ENCODE measurements at regions not wholly inside any gene's neighbourhood (a gene's known extent, or its start where the extent isn't known, plus 50 kb on each side); places are given as distances from the start of the nearest gene placed in this dataset.

DNA sequence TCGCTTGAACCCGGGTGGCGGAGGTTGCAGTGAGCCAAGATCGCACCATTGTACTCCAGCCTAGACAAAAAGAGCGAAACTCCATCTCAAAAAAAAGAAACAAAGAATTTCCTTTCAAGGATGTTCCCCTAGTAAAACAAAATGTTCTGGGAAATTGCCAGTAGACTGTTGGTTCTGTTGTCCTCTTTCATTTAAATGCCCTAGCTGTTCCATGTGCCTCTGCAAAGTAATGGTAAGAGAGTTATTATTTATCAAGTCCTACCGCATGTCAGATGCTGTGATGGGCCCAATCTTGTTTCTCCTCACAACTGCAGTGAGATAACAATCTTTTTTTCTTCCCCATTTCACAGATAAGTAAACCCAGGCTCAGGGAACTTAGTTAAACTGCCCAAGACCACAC lies 254.3 kb upstream of the TPM1 start:
- no peak for DNase-seq

DNA sequence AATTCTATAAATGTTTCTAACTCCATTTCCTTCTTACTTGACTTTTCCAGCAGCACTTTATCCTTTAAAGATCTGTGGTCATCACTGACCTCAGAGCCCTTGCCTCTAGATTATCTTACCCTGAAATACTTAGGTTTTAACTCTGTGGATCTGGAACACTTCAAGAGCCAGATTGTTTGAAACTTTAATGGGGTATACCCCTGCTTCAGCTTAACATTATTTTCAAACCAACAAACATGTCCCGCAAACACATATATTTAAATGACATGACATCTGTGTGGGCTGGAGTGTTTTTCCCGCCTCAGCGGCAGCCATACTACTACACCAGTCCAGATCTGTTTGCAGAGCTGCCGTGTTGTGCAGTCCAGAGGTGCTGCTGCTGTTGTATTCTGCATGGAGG lies 252.0 kb upstream of the TPM1 start:
- no peak for DNase-seq

DNA sequence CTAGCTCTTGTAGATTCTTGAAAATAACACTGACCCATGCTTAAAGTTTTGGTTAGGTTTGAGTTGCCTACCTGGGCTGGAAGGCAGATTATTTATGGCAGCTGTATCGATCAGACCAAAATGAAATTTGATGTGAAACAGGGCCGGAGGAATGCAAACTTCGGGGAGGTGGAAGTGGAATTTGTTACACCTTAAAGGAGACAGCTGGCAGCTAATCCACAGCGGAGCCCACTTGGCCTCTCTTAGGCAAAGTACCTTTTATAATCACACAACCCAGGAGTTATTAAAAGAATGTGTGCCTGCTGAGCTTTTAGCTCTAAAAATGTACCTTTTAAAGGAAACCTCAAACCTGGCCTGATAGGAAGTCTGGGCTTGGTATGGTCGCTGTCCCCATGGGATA lies 250.9 kb upstream of the TPM1 start:
- no peak for DNase-seq

DNA sequence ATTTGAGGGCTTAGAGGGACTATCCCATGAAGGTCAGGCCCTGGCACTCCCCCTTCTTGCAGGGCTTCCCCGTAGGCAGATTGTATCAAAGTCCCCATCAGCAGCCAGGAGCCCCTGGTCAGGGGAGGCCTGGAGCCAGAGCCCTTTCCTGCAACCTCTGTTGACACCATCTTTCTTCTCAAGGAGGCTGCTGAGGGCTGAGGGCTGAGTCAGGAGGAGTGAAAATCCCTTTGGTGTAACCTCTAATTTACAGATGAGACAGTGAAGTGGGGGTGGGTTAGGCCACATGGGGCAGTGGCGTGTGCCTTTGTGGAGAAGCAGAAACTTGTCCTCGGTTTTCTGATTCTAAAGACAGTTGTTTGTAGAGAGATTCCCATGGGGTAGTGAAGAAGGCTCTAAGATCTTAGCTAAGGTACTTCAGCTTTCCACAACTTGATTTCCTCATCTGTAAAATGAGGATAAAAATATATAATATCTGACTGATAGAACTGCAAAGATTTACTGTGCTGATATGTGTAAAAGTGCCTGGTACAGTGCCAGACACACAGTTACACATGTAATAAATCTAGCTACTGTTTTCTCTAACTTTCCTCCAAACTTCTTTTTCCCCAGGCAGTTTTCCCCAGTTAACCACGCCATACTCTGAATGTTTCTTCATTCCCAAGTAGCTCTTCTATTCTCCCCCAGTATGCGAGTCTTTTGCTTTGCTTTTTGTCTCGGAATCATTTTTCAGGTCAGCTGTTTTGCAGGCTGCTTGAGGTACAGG lies 249.4 kb upstream of the TPM1 start:
- no peak for DNase-seq

DNA sequence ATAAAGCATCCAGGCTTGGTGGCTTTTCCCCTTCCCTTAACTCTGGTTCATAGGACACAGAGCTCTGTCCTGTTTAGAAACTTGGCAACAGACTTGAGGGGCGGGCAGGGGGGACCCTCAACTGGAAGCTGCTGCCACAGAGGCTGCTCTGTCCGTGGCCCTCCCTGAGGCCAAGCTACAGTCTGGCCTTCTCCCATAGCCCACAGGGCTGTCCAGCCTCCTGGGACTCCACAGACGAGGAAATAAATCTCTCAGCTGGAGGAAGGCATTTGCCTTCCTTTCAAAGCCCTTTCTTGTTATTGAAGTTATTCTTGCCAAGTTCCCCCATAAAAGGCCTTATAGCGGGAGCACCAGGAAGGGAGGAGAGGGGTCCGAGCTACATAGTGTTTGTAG lies 248.8 kb upstream of the TPM1 start:
- DNase-seq, result no peak

DNA sequence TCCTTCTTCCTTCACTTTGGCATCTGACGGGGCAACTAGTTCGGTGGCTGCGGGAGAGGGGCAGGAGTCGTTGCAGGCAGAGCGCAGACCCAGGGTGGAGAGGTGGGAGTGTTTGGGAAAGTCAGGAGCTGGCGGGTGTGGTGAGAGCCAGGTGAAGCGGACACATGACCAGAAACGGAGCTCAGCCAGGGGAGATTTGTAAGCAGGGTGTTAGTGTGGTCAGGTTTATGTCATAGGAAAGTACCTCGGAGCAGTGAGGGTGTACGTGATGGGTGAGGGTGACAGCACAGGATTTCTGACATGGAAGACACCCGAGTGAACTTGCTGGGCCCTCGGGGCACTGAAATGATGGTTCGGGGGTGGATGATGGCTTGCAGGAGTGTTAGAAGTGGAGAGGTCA lies 247.4 kb upstream of the TPM1 start:
- DNase-seq, result no peak

DNA sequence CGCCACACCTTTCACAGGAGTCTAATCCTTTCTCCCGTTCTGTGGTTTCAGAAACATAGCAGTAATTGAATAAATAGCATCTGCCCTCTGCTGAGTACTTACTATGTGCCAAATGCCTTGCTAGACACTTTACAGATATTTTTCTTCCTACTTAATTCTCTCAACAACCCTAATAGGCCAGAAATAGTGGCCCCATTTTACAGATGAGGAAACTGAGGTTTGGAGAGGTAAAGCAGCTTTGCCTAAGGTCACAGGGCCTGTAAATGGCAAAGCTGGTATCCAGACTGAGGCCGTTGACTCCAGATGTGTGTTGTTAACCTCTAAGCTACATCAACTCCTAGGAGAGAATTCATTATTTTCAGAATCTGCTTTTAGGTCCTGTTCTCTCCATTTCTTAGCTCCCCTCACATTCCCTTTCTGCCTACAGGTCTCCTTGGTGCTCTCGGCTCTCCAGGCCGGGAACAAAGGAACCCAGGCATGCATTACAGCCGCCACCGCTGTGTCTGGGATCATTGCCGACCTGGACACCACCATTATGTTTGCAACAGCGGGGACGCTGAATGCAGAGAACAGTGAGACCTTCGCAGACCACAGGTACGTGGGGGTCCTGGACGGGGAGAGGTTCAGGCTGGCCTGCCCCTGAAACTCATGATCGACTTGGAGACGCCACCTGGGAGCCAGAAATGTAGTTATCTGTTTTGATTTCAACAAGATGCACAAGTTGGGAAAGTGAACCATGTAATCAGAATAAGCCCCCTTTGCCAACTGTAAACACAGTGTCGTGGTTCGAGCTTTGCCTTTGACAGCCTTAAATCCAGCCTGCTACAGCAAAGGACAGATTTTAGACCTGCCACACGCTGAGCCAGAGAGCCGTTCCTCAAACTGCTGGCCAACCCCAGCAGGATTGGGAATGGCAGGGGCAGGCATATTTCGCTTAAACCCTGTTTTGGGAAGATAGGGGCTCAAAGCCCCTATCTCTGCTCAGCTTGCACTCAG lies 246.5 kb upstream of the TPM1 start:
- no peak for DNase-seq

DNA sequence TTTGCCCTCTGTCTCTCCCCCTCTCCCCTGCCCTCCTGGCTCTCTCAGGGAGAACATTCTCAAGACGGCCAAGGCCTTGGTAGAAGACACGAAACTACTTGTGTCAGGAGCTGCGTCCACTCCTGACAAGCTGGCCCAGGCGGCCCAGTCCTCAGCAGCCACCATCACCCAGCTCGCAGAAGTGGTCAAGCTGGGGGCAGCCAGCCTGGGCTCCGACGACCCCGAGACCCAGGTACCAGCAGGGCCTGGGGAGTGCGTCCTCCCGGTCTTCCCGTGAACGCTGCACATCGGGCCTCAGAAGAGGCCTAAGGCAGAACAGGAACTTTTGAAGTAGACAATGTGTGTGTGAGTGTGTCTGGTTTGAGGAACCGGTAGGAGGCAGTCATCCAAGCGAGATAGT lies 245.4 kb upstream of the TPM1 start:
- no peak for DNase-seq

DNA sequence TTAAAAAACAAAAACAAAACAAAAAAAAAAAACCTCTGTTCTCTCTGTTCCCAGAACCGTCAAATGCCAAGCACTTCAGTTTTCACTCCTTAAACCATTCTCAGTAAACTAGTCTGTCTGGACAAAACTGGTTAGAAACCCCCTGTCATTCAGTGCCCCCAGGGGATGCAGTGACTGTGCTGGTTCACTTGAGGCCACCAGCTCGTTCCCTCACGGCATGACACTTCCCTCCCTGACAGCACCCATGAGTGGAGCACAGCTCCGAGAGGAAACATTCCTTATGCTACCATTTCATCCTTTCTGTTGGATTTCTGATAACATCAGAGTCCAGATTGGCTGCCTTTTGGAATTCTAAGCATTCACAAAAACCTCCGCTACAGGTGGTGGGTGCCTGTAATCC lies 244.0 kb upstream of the TPM1 start:
- no peak for DNase-seq

DNA sequence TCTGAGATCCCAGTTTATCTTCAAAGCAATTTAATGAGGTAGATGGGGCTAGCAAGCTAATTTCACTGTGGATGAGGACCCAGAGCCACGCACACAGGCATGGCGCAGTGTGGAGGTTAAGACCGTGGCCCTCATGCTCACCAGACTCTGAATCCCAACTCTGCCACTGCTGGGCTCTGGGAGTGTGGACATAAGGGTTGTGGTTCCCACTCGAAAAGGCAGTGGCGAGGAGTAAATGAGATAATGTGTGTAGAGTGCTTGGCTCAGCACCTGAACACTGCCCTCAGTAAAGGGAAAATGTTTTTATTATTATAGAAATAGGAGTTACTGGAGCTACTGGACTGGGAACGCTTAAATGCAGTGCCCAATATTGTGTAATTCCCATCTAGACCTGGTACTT lies 243.5 kb upstream of the TPM1 start:
- no peak for DNase-seq

DNA sequence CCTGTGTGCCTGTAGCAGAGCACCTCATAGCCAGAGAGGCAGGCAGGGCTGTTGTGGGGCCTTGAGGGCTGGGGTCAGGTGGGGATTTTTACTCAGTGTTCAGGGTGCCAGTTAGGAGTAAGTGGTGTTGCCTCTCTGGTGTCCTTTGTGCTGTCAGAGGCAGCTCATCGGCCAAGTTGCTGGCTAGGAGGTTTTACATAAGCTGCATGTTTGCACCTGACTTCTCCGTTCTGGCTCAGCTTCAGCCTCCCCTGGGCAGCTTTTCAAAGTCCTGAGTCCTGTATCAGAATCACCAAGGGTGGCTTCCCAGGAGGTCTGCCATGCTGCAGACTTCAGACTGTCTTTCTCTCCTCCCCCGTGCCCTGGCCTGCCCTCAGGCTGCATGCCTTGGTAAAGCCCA lies 242.6 kb upstream of the TPM1 start:
- DNase-seq, result no peak

DNA sequence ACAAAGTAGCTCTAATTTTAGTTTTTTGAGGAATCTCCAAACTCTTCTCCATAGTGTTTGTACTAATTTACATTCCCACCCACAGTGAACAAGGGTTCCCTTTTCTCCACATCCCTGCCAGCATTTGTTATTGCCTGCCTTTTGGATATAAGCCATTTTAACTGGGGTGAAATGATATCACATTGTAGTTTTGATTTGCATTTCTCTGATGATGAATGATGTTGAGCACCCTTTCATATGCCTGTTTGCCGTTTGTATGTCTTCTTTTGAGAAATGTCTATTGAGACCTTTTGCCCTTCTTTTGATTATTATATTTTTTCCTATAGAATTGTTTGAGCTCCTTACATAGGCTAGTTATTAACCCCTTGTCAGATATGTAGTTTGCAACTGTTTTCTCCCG lies 239.9 kb upstream of the TPM1 start:
- no peak for DNase-seq

DNA sequence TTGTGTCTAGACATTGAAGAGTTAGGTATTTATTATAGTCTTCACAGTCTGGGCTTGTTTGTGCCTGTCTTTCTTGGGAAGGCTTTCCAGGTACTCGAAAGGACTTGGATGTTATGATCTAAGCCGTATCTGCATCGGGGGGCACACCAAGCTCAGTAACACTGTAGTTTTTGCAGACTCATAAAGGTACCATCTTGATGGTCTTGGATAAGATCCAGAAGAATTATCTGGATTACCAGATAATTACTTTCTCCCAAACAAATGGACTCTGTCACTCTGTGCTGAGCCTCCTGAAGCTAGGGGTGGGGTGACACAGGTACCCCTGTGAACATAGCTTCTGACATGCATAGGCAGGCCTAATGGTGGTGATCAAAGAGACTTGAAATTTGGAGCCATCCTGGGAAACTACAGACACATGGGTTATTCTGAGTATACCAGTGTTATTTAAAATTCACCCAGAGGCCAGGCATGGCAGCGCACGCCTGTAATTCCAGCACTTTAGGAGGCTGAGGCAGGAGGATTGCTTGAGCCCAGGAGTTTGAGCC lies 238.6 kb upstream of the TPM1 start:
- DNase-seq, result no peak

DNA sequence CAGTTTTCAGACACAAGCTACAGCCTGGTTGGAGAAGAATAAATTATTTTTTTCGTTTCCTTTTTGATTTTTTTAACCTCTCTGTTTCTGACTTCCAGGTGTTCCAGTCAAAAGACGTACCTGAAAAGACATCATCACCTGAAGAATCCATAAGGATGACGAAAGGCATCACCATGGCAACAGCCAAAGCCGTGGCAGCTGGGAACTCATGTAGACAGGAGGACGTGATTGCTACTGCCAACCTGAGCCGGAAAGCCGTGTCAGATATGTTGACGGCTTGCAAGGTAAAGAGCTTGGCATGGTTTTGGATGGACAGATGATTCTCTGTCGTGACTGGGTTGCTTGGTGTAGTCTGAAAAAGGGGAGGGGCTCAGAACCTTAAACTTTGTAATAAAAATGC lies 237.0 kb upstream of the TPM1 start:
- DNase-seq, result no peak

DNA sequence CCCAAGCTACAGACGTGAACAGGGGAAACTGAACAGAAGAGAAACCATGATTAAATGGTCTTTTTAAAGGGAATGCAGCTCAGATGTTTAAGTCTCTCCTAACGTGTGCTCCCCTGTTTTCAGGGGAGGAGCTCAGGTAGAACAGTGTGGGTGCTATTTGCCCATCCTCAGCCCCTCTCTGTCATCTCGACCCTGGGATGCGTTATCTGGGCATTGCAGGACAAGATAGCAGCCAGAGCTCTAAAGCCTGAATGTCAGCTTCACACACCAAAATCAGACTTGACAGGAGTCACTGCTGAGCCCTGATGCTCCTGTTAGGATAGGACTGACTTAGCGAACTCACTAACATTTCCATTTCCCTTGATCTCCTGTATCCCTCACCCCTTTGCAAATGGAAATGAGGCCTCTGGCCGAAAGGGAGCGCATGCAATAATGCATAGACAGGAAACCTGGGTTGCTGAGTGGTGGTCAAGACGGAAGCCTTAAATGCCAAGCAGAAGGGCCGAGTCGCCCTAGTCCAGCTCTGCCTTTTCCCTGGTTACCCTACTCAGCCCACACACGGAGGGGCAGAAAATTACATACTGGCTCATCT lies 234.9 kb upstream of the TPM1 start:
- no peak for DNase-seq

DNA sequence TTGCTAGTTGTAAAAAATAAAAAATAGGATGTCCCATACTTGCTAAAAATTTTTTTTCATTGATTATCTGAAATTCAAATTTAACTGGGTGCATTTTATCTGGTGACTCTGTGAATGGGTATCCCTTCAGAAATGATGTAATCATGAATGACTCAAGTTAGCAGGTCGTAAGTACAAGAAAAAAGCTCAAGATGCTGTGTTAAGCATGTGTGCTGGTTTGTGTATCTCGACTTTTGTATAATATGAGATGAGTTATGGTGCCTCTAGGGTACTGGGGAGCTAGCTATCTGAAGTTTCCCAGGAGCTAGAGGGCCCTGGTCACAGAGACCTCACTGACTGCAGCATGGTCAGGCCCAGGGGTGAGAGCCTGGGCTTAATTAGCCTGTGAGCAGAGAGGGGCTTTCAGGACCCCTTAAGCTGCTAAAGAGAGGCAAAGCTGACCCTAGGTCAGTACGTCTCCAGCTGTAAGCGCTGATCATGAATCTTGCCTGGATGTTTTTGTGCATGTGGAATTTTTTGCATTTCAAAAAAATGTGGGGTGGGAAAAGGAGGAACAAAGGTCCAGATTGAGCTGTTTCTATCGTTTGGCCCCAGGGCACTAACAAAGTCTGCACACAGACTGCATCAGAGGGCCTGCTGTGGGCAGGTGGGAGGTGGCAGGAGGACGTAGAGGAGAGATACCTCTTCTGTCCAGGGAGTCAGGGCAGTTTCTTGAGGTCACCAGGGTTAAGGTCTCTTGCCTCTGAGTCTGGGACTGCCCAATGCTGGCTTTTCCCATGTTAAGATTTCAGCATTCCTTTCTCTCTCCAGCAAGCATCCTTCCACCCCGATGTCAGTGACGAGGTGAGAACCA lies 233.2 kb upstream of the TPM1 start:
- no peak for DNase-seq

DNA sequence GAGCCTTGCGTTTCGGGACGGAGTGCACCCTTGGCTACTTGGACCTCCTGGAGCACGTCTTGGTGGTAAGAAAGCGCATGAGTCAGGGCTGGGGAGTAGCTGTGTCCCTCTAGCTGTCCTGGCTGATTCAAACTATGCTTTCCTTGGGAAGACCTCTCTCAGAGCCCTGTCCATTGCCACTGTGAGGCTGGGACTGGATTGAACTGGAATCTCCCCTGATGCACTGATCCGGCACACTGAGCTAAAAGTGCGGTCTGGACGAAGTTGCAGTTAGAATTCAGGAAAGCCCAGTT lies 232.6 kb upstream of the TPM1 start:
- DNase-seq, result no peak

DNA sequence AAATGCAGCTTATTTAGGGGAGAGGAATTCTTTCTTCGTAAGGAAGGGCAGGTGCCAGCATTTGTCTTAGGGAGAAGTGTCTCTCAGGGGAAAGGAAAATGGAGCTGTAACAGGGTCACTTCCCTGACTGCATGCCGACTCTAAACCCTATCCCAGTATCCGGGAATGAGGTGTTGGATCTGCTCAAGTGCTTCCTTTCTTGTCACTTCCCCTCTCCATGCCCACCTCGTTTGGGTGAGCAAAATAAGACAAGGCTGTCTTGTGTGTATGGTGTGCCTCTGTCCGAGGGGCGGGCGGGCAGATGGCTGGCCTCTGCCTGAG lies 230.1 kb upstream of the TPM1 start:
- DNase-seq, result no peak

DNA sequence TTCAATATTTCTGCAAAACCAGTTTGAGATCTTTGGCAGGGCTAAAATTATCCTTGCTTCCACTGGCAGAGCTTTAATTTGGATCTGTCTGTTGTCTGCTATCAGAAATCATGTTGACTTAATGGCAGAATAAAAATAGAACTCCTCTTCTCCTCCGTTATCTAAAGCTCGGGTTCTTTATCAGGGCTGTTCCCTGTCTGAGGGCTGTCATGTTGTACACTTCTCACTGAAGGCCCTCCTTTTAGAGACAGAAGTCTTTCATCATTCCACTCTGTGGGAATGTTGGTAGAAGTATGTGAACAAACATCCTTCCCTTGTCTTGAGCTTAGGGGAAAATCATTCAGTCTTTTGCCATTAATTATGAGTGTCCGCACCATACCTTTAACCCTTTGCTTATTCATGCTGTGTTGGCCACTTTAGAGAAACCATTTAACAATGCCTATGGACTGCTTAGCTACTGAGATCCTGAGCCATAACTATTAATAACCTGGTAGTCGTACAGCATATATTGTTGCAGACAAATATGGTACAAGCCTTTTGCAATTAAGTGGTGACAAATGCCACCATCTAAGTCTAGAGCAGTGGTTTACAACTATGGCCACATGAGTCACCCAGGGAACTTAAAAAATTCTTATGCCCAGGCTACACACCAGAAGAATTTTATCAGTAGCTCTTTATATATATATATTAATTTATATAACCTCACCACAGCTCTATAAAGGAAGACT lies 226.0 kb upstream of the TPM1 start:
- DNase-seq, result no peak

DNA sequence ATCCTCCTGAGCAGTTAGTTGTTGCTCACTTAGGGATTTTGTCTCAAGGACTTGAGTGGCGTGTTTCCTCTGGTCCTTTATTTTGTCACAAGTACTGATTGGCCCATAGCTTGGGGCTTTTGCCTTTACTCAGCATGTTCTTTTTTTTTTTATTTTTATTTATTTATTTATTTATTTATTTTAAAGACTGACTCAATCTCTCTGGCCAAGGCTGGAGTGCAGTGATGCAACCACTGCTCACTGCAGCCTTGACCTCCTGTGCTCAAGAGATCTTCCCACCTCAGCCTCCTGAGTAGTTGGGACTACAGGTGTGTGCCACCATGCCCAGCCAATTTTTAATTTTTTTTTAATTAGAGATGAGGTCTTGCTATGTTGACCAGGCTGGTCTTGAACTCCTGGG lies 223.9 kb upstream of the TPM1 start:
- no peak for DNase-seq

DNA sequence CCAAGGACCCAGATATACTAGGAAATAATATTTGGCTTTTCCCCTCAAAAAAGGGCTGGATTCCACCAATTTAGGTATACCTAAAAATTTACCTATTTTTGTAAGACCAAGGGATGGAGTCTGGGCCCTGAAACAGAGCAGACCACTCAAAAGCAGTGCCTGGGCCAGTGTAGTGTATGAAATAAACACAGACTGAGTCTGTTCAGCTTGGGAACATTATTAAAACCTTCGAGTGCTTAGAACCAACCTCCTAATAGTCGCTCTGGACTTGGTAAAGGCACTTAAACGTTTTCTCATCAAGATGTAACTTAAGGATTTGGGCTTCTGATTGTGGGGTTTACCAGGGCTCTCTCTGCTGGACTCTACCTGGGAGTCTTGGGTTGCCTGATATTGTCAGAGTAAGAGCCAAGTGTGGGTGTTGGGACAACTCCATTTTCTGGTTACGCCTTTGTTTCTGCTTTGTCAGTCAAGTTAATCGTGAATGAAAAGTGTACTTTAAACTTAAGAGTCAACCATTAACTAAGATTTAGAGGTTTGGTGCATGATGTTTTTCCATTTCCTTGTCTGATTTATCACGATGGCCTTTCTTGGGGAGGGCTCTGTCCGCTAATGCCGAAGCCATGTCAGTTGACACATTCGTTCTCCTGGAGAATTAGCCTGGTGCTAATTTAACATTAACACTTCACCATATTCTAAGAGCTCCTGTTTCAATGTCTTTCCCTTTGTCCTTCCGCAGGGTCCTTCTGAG lies 221.0 kb upstream of the TPM1 start:
- DNase-seq, result no peak

DNA sequence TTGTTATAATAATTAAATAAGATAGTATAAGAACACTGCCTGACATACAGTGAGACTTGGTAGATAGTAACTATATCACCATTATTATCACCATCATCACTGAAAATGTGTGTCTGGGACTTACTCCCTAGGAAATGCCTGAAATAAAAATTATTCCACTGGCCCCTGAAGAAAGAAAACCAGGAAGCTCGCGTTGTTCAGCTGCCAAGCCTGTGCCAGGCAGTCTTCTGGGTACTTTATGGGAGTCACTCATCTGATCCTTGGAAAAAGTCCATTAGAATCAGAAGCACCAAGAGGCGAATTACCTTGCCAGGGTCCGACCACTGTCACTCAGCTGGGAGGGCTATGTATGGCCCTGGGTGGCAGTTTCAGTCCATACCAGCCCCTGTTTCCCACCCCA lies 220.3 kb upstream of the TPM1 start:
- no peak for DNase-seq
